HG03175 (cell line): ENCODE measurements at regions not wholly inside any gene's neighbourhood (a gene's known extent, or its start where the extent isn't known, plus 50 kb on each side); places are given as distances from the start of the nearest gene placed in this dataset.
"Not testable (repeated sequence)": the region's sequence is repeated elsewhere in the genome, so short reads cannot be mapped to it uniquely, and the experiment has no call there.

Source experiments
- ATAC-seq: cut with Tn5 transposase; IDR thresholded peaks from one replicate; pipeline ENCODE4 v1.9.1; 2021; ENCODE audit warnings: mild to moderate bottlenecking, moderate library complexity; ENCODE audit not compliant: unreplicated experiment

DNA sequence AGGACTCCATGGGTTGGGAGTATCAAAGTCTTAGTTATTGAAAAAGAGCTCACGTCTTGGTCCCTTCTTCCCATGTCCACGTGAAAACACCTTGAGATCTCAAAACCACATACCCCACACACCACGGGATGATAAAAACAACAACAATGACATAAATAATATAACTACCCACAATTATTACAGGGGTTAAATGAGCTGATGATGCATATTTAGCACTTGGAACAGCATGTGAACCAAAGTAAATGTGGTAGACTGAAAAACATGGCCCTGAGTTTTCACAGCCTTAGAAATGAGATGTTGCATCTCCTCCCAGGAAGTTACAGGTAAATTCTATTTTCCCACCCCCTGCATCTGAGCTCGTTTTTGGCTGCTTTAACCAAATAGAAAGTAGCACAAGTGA lies 208.9 kb downstream of the C16orf95 start:
- ATAC-seq = no peak

DNA sequence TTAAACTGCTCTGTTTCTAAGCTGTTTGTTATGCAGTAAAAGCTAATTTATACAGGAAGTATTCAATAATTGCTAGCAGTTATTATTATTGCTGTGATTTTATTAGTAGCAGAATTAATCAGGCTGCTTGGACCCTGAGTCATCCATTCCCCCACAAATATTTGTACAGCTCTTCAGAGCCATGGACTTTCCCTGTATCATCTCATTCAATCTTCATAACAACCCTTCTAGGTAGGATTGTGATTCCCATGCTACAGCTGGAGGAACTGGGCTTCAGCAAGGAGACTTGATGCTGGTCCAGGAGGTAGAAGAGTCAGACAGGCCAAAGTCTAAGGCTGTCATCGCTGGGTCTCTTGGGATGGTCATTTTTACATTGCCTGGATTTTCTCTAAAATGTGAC lies 208.3 kb downstream of the C16orf95 start:
- no peak for ATAC-seq

DNA sequence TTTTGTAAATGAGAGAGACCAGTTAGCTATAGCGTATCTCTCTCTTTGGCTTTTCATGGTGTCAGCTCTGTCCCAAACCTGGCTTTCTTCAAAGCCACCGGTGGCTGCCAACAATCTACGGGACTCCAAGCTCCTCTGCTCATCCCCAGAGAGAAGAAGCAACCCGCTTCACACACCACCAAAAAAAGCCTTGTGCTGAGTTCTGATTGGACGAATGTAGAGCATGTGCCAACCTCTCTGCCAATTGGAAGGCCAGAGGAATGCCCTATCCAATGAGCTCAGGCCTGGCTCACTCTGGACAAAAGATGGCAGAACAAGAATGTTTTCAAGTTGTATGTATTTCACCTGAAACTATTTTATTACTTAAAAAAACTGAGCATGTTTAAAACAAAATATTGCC lies 202.4 kb downstream of the C16orf95 start:
- ATAC-seq = no peak

DNA sequence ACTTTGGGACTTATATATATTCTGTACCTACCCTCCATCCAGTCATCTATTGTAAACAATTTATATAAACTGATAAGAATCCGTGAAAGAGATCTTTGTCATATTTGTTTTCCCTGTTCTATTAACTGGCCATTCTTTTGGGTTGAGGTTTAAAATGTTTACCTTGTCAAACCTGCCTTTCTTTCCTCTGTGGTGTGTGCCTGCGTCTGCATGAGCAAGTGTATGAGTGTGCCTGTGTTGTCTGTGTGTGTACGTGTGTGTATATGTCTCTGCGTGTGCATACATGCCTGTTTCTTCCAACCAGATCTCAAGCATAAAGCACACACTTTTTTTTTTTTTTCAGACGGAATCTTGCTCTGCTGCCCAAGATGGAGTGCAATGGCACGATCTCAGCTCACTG lies 201.5 kb downstream of the C16orf95 start:
- ATAC-seq = no peak

DNA sequence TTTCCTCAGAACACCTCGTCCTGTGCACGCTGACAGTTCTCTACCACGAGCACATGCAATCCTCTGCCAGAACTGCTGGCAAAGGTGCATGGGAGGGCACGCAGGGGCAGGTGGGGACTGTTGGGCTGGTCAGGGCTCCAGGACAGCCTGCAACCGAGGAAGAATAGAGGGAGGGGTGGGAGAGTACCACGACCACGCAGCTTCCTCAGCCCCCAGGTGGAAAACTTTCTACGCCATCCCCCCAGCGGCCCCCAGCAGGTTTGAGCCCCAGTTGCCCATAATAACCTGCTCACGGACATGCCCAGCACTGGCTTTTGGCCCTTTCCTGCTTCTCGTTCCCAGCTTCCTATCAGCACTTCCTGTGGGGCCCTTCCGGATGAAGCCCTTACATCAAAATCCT lies 199.3 kb downstream of the C16orf95 start:
- no peak for ATAC-seq

DNA sequence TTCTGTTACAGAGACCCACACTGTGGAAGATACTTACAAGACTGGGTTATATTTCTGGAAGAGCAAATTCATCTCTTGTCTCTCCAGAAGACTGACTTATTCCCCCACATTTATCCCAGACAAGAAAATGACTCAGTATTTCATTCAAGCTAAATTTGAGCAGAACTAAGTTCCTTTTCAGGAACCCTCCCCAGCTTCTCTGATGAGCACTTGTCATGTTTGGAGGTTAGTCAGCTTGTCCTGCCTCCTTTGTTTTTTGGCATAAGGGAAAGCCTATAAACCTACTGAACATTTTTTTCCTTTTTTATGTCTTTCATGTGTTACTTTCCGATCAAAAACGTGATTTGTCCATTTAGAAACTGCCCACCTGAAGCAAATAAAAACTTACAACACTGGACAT lies 198.0 kb downstream of the C16orf95 start:
- no peak for ATAC-seq

DNA sequence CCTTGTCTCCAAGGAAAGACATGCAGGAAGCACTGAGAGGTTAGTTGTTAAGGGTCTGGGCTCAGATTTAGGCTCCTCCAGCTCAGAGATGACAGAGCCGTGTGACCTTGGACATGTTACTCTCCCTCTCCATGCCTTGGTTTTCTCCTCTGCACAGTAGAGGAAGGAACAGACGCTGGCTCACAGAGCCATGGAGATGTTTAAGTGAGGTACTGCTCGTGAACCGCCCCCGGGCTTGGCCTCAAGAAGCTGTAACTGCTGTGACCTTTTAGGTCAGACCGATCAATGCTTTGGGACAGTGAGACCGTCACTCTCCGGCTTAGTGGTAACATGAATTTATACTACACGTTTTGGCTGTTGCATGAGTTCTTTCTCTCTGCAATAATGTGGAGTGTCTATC lies 197.4 kb downstream of the C16orf95 start:
- no peak for ATAC-seq

DNA sequence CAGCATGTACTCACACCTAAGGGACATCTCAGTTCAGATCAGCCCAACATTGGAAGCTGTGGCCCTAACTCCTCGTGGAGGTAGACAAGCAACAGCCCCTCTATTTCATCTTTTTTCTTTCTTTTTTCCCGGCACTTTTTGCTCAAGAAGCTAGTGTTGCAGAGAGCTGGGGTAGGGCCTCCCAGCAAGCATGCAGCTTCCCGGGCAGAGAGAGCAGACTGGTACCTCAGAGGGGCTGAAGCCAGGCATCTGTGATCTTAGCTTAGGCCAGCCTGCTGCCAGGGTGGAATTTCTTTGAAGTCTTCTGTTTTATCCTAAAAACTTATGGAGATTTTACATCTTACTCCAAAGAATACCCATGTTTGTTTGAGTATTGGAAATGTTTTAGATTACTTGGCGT lies 195.4 kb downstream of the C16orf95 start:
- ATAC-seq = no peak

DNA sequence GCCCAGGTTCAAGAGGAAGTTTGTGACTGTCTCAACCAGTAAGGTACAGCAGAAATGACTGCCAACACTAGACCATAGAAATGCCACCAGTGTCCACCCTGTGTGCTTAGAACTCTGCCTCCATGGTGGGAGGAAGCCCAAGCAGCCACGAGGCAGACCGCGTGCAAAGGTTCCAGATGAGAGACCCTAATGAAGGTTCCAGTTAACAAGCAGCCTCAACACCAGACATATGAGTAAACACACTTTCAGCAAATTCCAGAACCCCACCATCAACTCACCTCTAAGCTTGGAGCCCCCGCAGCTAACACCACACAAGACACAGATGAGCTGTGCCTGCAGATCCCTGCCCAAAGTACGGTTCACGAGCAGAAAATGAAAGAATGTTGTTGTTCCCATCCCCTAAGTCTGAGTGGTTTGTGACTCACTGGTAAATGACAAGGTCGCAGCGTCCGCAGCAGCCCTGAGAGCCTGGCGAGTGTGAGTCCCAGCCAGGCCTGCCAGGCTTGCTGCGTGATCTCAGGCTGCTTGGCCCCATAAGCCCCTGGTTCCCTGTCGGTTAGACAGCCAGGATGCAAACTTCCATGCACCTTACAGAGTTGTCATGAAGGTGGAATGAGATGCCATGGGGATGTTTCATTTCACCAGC lies 193.7 kb downstream of the C16orf95 start:
- ATAC-seq = no peak

DNA sequence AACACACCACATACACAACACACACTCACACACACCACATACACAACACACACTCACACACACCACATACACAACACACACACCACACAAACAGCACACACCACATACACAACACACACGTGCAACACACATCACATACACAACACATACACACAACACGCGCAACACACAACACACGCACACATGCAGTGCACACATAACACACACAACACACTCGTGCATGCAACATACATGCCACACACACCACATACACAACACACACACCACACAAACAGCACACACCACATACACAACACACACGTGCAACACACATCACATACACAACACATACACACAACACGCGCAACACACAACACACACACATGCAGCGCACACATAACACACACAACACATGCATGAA lies 192.8 kb downstream of the C16orf95 start:
- not testable (repeated sequence) for ATAC-seq

DNA sequence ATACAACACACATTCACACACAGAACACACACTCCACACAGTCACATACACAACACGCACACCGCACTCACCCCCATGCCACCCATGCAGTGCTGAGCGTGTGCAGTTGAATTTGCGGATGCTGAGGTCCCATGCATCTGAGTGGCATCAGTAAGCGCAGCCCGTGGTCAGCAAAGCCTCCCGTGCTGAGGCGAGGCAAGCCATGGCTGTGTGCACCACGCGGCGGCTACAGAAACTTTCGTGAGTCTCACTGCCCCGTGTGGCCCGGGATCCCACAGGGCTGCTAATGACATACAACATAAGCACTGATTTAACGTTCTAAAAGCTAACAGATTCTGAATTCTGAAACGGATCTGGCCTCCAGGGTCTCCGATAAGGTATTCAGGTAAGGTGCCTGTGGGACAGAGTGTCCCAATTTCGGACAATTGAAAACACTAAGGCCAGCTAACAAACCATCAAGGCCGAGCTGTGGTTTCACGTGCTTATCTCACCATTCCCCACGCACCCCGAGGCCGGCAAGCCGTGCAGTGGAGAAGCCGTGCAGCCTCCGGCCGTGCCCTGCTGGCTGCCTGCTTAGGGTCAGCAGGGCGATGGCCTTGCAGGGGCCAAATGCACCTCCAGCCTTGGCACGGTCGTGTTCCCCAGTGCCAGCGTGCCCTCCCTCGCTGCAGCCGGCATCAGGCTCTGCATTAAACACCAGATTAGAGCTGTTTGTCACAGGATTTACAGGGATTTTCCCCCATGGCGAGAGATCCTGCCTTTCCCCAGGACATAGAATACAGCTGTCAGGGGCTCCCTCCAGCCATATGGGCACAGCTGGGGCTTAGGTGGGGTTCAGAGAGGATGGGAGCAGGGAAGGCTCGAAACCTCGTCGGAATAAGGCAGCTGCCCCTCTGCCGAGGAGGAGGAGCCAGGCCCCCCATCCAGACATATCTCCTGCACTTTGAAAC lies 191.7 kb downstream of the C16orf95 start:
- ATAC-seq = no peak

DNA sequence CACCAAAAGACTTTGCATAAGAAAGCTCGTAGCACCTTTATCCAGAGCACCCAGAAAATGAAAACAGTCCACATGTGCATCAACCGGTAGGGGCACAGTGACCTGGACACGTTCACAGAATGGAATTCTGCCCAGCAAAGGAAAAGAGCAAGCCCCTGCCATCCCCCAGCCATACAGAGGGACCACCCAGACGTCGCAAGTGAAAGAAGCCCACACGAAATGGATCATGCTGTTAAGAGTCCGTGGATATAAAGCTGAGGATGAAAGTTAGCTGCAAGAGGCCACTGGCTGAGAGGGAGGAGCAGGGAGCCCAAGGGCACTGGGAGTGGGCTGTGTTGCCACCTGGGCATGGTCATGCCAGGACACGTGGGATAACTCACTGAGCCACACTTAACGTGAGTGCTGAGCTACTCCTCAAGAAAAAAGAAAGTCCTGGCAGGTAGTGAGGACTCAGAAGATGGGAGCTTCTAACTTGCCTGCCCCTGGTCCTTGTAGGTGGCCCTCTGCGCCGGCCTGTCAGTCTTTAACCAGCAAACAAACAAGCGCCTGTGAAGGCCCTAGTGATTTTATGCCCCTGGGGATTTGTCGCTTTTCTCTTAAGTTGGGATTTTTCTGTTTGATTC lies 190.7 kb downstream of the C16orf95 start:
- no peak for ATAC-seq

DNA sequence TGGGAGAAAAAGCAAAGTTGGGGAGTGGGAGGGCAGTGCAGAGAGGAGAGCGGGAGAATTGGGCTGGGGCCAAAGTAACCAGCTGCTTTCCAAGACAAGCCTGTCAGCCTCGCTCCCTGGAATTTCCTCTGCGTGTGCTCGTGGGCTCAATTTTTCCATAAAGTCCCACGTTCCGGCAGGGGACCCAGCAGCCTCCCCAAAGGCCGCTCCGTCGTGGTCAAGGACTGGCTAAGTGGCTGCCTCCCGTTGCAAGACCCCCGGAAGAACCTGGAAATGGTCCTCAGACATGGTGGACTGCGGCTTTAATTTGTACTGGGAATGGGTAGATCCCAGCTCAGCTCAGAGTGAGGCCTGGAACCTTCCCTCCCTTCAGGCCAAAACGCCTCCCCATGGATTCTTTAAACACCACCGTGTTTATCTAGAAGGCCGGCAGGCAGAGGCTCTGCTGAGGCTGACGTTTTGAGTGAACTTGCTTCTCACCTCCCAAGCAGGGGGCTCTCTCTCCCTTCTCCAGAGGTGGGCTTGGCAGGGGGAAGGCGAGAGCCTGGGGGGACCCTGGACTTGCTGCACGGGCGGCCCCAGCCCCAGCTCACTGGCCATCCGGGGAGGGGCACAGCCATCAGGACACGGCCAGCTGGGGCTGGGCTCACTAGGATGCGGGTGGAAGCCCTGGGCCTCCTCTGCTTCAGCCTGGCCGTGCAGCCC lies 190.0 kb downstream of the C16orf95 start:
- no peak for ATAC-seq

DNA sequence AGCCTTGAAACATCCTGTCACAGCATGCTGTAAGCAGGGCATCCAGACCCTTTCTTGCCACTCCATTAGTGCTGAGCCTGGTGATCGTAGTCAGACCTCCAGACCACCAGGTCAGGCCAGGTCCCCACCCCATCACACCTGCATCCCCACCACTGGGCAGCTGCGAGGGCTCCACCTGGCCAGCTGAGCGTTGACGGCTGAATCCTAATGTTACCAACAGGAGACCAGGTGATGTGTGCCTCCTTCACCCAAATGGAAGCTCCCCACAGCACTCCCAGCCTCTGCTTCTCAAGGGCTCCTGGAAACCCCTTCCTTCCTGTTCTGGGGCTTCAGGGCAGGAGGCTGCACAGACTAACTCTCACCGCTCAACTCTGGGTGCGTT lies 189.4 kb downstream of the C16orf95 start:
- ATAC-seq = no peak

DNA sequence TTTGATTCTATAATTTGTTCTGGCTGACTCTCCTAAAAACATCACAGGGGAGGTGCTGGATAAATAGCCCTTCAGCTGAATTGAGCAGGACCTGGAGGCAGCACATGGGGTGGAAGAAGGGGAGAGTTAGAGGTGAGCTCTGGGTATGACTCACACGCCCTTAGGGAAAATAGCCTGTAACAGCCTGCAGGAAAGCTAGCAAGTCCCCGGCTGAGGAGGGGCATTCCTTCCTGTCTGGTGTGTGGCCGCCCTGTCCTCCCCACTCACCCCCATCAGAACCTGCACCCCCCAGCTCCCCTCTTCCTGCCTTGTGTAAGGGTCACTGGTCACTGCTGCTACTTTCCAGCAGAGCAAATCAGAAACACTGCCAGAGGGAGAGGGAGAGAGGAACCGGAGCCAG lies 187.4 kb downstream of the C16orf95 start:
- ATAC-seq = no peak

DNA sequence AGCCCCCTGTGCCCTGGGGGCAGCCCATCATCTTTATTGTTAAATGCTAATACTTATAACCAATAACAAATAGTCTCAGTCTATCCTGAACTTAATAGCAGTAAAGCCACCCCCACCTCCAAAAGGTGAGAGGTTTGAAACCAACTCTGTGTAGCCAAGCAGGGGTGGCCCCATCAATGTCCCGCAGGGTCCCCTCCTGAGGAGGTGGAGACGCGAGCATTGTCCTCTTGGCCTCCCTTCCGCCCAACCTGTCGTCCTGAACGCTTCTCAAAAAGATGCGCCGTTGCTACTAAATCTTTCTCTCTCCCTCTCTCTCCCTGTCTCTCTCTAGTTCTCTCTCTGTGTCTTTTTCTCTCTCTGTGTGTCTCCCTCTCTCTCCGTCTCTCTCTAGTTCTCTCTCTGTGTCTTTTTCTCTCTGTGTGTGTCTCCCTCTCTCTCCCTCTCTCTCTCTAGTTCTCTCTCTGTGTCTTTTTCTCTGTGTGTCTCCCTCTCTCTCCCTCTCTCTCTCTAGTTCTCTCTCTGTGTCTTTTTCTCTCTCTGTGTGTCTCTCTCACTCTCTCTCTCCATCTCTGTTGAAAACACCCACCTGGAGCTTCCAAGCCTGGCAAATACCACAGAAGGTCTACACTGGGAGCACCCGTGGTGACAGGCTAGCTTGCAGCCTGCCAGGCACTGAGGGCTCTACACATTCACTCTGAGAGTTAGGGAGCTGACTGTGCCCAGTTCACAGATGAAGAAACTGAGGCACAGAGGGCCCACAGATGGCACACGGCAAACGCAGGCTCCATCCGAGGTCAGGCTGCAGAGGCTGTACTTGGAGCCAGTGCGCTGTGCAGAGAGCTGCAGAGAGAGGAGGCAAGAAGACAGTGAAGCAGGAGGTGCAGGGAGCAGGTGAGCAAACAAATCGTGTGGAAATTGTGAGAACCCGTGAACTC lies 185.9 kb downstream of the C16orf95 start:
- ATAC-seq = no peak

DNA sequence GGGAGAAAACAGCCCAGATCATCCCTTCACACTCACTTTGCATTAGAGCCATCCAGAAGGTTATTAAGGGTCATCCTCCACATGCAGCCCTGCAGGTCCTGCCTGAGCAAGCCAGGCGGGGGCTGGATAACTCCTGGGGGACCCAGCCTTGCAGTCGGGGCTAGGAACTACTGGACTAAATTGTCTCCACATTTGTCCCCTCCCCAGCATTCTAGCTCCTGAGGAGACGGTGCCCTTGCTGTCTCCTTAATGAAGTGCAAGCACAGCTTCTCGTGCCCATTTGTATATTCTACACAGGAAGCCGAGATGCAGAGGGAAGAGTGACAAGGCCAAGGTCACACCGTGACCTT lies 185.2 kb downstream of the C16orf95 start:
- no peak for ATAC-seq

DNA sequence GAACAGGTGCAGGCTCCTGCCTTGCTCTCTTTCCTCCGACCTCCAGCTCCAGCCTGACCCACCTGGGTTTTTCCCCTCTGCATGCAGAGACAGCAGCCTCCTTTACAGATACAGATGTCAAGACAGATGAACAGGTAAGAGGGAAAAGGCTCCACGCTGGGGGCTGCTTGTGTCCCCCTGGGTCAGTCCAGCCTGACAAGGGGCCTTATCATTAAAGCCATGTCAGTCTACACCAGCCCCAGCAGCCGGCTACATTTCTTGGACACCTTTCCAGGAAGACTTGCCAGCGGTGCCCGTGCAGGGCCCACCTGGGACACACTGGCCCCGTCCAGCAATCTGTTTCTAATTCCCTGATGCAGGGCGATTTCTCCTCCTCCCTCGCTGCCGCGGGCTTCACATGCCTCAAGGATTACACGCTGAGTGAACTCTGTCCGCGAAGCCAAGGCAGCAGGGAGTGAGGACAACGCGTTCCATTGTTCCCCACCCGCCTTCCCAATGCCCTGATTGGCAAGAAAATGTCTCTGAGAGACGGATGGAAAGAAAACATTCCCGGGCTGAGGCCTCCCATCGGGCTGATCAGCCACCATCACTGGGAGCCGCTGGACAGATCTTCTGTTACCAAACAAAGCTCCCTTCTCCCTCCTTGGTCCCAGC lies 184.7 kb downstream of the C16orf95 start:
- no peak for ATAC-seq

DNA sequence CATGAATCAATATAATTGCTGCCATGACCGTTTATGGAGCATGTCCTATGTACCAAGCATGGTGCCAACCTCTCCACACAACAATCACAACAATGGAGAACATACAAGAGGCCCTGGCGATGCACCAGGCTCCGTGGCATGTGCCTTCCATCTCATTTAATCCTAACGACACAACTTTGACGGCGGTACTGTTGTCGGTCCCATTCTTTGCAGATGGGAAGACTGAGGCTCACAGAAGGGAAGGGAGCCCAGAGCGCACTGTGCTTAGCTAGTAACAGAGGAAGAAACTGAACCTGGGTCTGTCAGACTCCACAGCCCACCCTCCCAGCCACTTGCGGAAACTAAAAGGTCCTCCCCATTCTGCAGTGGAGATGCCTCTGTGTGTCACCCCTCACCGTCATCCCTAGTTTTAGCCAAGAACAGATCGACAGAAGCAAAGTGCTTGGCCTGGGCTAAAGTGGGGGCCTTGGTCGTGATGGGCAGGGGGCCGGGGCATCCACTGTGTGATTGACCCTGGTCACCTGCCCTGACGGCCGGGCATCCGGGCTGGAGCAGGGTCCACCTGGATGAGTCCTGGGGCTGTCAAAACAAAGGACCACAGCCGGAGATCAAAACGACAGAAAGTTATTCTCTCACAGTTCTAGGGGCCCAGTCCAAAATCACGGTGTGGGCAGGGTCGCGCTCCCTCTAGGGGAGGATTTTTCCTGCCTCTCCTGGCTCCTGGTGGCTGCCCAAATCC lies 183.9 kb downstream of the C16orf95 start:
- no peak for ATAC-seq
